H1 (cell line): ENCODE measurements at regions not wholly inside any gene's neighbourhood (a gene's known extent, or its start where the extent isn't known, plus 50 kb on each side); places are given as distances from the start of the nearest gene placed in this dataset.

Experiments
- CEBPB ChIP-seq: IDR thresholded peaks from 2 replicates; pipeline ENCODE4 v1.6.1; 2012; ENCODE audit warnings: low read depth, low read length
- CHD2 ChIP-seq: IDR thresholded peaks from 2 replicates; pipeline ENCODE4 v1.6.1; 2012; ENCODE audit warnings: low read length, improper control_type of control experiment
- EP300 ChIP-seq, 2 experiments: IDR thresholded peaks; 1 replicate in 1 of 2; 2 replicates in 1 of 2; pipeline ENCODE4 v1.6.1; 2011 to 2012; ENCODE audit warnings: low read depth in 2 of 2, low read length in 2 of 2, mild to moderate bottlenecking in 2 of 2, borderline replicate concordance in 1 of 2, inconsistent platforms in 1 of 2, moderate library complexity in 1 of 2
- HDAC6 ChIP-seq: IDR thresholded peaks from one replicate; pipeline ENCODE4 v1.7.1; 2012; ENCODE audit warnings: low read depth, mild to moderate bottlenecking, inconsistent platforms, low read length, moderate library complexity
- KDM1A ChIP-seq: fragments of 200-600, 300-600 bp; sonication (generic); IDR thresholded peaks from 2 replicates; pipeline ENCODE4 v1.7.1; 2016; ENCODE audit warnings: mild to moderate bottlenecking, low read length, borderline replicate concordance
- POLR2A ChIP-seq, 2 experiments: IDR thresholded peaks; 1 replicate in 1 of 2; 2 replicates in 1 of 2; pipeline ENCODE4 v1.6.1; 2011; ENCODE audit warnings: low read depth in 2 of 2, low read length in 2 of 2, mild to moderate bottlenecking in 2 of 2; ENCODE audit errors: control extremely low read depth in 1 of 2
- YY1 ChIP-seq: IDR thresholded peaks from 2 replicates; pipeline ENCODE4 v1.6.1; 2011; ENCODE audit warnings: low read depth, mild to moderate bottlenecking, low read length
- TF ChIP-seq, protein P1 (sequence below), 3 experiments: IDR thresholded peaks; 1 replicate in 2 of 3; 2 replicates in 1 of 3; pipeline versions ENCODE4 v1.5.1 to v1.6.1; 2011; ENCODE audit warnings: low read length in 3 of 3, mild to moderate bottlenecking in 3 of 3, inconsistent platforms in 2 of 3, low read depth in 1 of 3, moderate library complexity in 1 of 3; ENCODE audit not compliant: insufficient read depth in 1 of 3; ENCODE audit errors: control extremely low read depth in 1 of 3
- TF ChIP-seq, protein P2 (sequence below): IDR thresholded peaks from 2 replicates; pipeline ENCODE4 v1.6.1; 2012; ENCODE audit warnings: low read length, inconsistent platforms

DNA sequence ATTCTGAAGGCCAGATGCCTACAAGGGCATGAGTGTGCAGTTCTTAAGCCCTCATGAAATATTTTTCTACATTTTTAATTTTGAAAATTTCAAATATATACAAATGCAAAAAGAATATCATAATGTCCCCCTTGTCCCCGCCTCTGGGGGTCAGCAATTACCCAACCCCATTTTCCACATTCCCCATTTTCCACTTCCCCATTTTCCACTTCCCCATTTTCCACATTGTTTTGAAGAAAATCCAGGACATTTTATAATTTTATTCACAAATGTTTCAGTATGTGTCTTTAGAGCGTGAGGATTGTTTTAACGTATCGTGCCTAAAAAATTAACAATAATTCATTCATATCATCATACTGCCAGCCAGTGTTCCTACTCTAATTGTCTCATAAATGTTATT lies 403.6 kb upstream of the RAB6C start:
- TF ChIP-seq CHD2 (no peak), CEBPB (no peak), POLR2A (IDR thresholded peaks at IDR 0.05; ENCODE audit: control extremely low read depth in 1 of 2, low read depth in 2 of 2, low read length in 2 of 2) (no peak), YY1 (no peak), KDM1A (no peak), EP300 (IDR thresholded peaks at IDR 0.05; ENCODE audit: borderline replicate concordance in 1 of 2, low read depth in 2 of 2, low read length in 2 of 2) (no peak), HDAC6 (no peak)
- TF ChIP-seq, protein P1, sequence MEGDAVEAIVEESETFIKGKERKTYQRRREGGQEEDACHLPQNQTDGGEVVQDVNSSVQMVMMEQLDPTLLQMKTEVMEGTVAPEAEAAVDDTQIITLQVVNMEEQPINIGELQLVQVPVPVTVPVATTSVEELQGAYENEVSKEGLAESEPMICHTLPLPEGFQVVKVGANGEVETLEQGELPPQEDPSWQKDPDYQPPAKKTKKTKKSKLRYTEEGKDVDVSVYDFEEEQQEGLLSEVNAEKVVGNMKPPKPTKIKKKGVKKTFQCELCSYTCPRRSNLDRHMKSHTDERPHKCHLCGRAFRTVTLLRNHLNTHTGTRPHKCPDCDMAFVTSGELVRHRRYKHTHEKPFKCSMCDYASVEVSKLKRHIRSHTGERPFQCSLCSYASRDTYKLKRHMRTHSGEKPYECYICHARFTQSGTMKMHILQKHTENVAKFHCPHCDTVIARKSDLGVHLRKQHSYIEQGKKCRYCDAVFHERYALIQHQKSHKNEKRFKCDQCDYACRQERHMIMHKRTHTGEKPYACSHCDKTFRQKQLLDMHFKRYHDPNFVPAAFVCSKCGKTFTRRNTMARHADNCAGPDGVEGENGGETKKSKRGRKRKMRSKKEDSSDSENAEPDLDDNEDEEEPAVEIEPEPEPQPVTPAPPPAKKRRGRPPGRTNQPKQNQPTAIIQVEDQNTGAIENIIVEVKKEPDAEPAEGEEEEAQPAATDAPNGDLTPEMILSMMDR (IDR thresholded peaks at IDR 0.05; ENCODE audit: control extremely low read depth in 1 of 3, insufficient read depth in 1 of 3, low read depth in 1 of 3, low read length in 3 of 3), result no peak
- TF ChIP-seq, protein P2, sequence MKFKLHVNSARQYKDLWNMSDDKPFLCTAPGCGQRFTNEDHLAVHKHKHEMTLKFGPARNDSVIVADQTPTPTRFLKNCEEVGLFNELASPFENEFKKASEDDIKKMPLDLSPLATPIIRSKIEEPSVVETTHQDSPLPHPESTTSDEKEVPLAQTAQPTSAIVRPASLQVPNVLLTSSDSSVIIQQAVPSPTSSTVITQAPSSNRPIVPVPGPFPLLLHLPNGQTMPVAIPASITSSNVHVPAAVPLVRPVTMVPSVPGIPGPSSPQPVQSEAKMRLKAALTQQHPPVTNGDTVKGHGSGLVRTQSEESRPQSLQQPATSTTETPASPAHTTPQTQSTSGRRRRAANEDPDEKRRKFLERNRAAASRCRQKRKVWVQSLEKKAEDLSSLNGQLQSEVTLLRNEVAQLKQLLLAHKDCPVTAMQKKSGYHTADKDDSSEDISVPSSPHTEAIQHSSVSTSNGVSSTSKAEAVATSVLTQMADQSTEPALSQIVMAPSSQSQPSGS, result no peak
